ENCODE measurements at regions not wholly inside any gene's neighbourhood (a gene's known extent, or its start where the extent isn't known, plus 50 kb on each side); places are given as distances from the start of the nearest gene placed in this dataset.

DNA sequence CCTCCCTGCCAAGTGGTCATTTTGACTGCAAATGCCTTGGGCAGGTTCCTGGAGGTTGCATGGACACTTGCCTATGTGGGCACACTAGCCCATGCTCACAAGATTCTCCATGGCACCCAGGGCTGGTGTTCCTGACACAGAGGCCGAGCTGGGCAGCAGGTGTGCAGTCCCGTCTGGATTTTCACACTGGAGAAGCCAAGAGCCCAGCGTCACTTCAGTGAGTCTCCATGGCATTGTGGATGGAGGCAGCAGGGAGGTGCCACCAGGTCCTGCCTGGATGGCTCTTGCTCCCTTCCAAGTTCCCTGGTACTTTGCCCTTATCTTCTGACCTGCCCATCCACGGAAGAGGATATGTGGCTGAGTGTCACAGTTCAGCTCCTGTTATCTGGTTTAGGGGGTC lies 63.7 kb upstream of the PLCL2 start:
- Mint-ChIP-seq H3K27me3 (ENCODE audit: low read depth) (no peaks in the 10 kb centered on the region), H3K4me1 (peaks cover 8% of the 10 kb centered on the region), H3K36me3 (ENCODE audit: low read depth) (no peaks in the 10 kb centered on the region), H3K9me3 (no peaks in the 10 kb centered on the region), H3K27ac (no peak overlapping the region), H3K4me3 (no peak overlapping the region)
- TF ChIP-seq, protein P1, sequence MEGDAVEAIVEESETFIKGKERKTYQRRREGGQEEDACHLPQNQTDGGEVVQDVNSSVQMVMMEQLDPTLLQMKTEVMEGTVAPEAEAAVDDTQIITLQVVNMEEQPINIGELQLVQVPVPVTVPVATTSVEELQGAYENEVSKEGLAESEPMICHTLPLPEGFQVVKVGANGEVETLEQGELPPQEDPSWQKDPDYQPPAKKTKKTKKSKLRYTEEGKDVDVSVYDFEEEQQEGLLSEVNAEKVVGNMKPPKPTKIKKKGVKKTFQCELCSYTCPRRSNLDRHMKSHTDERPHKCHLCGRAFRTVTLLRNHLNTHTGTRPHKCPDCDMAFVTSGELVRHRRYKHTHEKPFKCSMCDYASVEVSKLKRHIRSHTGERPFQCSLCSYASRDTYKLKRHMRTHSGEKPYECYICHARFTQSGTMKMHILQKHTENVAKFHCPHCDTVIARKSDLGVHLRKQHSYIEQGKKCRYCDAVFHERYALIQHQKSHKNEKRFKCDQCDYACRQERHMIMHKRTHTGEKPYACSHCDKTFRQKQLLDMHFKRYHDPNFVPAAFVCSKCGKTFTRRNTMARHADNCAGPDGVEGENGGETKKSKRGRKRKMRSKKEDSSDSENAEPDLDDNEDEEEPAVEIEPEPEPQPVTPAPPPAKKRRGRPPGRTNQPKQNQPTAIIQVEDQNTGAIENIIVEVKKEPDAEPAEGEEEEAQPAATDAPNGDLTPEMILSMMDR (IDR thresholded peaks at IDR 0.05; ENCODE audit: unreplicated experiment in 3 of 3) = no peak

DNA sequence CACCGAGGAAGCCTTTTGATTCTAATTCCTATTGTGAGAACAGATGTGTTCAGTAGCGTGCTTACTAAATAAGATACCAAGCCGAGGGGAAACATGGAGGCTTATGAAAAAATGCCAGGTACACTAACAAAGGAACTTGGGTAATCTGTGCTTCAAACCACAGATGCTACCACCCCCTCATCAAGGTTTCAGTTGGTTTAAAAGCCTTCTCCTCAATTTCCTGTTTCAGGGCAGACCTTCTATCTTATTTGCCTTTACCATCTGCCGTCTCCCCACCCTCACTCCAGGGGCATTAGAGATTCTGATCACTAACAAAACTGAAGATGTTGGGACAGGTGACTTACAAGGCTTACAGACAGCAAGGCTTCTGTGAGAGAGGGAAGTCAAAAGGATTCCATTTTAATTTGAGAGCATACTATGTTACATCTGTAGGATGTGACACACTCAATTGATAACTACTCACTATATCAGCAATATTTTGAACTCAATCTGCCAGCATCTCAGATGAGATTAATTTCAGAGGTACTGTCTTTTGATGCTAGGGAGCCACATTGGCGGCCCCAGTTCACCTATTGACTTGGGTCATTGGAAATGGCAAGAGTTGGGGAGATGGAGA lies 60.6 kb upstream of the PLCL2 start:
- Mint-ChIP-seq H3K4me3 (no peak overlapping the region), H3K9me3 (no peaks in the 10 kb centered on the region), H3K36me3 (ENCODE audit: low read depth) (no peaks in the 10 kb centered on the region), H3K4me1 (peaks cover 15% of the 10 kb centered on the region), H3K27ac (no peak overlapping the region), H3K27me3 (ENCODE audit: low read depth) (no peaks in the 10 kb centered on the region)
- TF ChIP-seq, protein P1 (IDR thresholded peaks at IDR 0.05; ENCODE audit: unreplicated experiment in 3 of 3) = no peak

DNA sequence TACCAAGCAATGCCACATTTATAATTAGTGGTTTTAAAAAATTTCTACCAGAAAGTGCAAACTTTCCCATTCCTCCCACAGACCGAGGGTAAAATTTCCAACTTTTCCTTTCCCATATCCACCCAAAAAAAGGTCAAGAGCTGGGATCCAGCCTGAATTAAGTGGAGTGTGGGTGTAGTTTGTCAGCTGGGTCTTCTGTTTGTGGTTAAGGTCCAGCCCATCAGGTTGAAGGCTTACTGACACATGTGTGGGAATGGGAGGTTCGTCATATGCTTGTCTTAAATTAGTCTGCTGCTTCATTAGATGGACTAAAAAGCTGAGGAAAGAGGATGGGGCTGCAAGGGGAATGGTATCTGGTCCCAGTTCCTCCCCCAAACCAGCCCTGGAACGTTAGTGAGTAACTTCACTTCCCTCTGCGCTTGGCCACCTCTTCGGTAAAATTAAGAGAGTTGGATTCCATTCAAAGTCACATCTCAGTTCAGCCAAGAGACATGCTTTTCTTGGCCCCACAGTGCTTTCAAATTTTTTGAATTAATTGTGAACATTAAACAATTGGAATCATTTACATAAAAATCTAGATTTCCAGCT lies 59.0 kb upstream of the PLCL2 start:
- peaks cover 2% of the 10 kb centered on the region for H3K9me3 Mint-ChIP-seq
- TF ChIP-seq, protein P1 (IDR thresholded peaks at IDR 0.05; ENCODE audit: unreplicated experiment in 3 of 3) = no peak
- H3K4me3 Mint-ChIP-seq = no peak overlapping the region
- peak overlapping the region in 2 of 3 experiments; percentile 72 to 87 for H3K27ac Mint-ChIP-seq
- H3K4me1 Mint-ChIP-seq = peaks cover 15% of the 10 kb centered on the region
- no peaks in the 10 kb centered on the region for H3K36me3 Mint-ChIP-seq (ENCODE audit: low read depth)
- no peaks in the 10 kb centered on the region for H3K27me3 Mint-ChIP-seq (ENCODE audit: low read depth)

DNA sequence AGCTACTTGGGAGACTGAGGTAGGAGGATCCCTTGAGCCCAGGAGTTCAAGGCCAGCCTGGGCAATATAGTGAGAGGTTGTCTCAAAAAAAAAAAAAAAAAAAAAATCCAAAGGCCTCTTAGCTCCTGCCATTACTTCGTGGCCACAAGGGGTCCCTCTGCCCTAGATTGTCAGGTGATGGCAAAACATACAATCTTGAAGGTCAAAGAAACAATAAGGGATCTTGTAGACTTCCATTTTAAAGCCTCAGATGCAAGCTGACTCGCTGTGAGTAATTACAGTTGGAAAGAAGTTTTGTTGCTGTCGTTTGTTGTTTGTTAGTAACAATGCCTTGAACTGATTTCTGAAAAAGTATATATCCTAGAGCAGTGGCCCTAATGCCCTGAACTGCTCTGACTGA lies 55.9 kb upstream of the PLCL2 start:
- Mint-ChIP-seq H3K27ac (no peak overlapping the region), H3K27me3 (ENCODE audit: low read depth) (no peaks in the 10 kb centered on the region), H3K4me1 (peaks cover 15% of the 10 kb centered on the region), H3K9me3 (peaks cover 3% of the 10 kb centered on the region), H3K36me3 (ENCODE audit: low read depth) (no peaks in the 10 kb centered on the region), H3K4me3 (no peak overlapping the region)
- TF ChIP-seq, protein P1 (IDR thresholded peaks at IDR 0.05; ENCODE audit: unreplicated experiment in 3 of 3) = peak in 1 of 3 experiments; percentile 31

DNA sequence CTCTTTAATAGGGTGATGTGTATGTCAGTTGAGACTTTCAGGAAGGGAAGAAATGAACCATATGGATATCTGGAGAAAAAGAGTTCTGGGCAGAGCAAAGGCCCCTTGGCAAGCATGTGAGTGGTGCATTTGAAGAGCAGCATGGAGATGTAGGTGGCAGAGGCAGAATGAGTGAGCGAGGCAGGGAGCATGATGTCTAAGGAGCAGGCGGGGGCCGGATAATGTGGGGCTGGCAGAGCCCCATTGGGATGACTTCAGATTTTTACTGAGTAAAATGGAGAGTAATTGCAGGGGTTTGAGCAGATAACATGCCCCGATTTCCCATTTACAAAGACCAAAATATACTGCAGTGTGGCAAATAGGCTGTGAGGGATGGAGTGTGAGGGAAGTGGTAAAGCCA lies 52.9 kb upstream of the PLCL2 start:
- Mint-ChIP-seq H3K36me3 (ENCODE audit: low read depth) (no peaks in the 10 kb centered on the region), H3K4me3 (no peak overlapping the region), H3K27me3 (ENCODE audit: low read depth) (no peaks in the 10 kb centered on the region), H3K9me3 (peaks cover 3% of the 10 kb centered on the region), H3K4me1 (no peaks in the 10 kb centered on the region), H3K27ac (no peak overlapping the region)
- TF ChIP-seq, protein P1 (IDR thresholded peaks at IDR 0.05; ENCODE audit: unreplicated experiment in 3 of 3) = no peak

DNA sequence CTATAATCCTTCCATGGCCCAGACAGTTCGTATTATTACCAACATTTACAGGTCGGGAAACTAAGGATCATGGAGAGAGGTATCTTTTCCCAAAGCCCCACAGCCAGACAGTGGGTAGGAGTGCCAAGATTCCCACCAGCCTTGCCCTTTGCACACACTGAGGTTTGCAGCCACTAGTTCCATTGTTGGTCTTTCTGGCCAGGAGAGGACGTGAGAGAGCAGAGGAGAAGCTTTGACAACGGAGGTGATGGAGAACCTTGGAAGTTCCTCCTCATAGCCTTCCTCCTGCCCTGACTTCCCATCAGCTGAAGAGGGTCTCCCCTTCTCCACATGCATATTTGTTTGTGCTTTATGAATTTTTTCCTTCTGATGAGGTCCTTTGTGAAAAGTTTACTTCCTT lies 50.5 kb upstream of the PLCL2 start:
- Mint-ChIP-seq H3K27ac (no peak overlapping the region), H3K4me1 (peaks cover 16% of the 10 kb centered on the region), H3K4me3 (no peak overlapping the region), H3K9me3 (peaks cover 3% of the 10 kb centered on the region), H3K27me3 (ENCODE audit: low read depth) (no peaks in the 10 kb centered on the region), H3K36me3 (ENCODE audit: low read depth) (no peaks in the 10 kb centered on the region)
- TF ChIP-seq, protein P1 (IDR thresholded peaks at IDR 0.05; ENCODE audit: unreplicated experiment in 3 of 3) = no peak

Measured in nephron (organoid).